Naive thymus-derived CD8-positive, alpha-beta T cell (primary cell): ENCODE measurements at regions not wholly inside any gene's neighbourhood (a gene's known extent, or its start where the extent isn't known, plus 50 kb on each side); places are given as distances from the start of the nearest gene placed in this dataset.

ENCODE experiments used
- ATAC-seq, 2 donors: fragments of 150-1000 bp; cut with Tn5 transposase in 1 of 2; sonication (Bioruptor Pico), chemical (Tn5 transposase) in 1 of 2; 1 replicate in 1 of 2; 2 replicates in 1 of 2; pipeline ENCODE4 v1.10.0; 2021; ENCODE audit warnings: mild to moderate bottlenecking in 2 of 2, moderate library complexity in 2 of 2
- POLR2A ChIA-PET: fragments of 350-600 bp; sonication (Branson Sonifier 250); formaldehyde crosslinking; loops from one replicate; lab custom pipeline; 2021; ENCODE audit warnings: antibody characterized with exemption; lab: Charles Lee
- DNase-seq, 10 donors: peaks; one replicate each; pipeline versions ENCODE4 v3.0.0 to v3.0.0-alpha.2; 2020 to 2022
- H3K27ac Mint-ChIP-seq, 10 donors: one replicate each; pipeline ENCODE4 v1.8.0; 2020 to 2022; ENCODE audit warnings: mild to moderate bottlenecking in 10 of 10, mixed read lengths in 10 of 10, moderate library complexity in 4 of 10, inconsistent platforms in 1 of 10
- H3K27me3 Mint-ChIP-seq, 5 donors: one replicate each; pipeline ENCODE4 v1.8.0; 2021 to 2022; ENCODE audit warnings: mixed read lengths in 5 of 5
- H3K36me3 Mint-ChIP-seq, 3 donors: one replicate each; pipeline ENCODE4 v1.8.0; 2020 to 2022; ENCODE audit warnings: mixed read lengths in 3 of 3, mild to moderate bottlenecking in 2 of 3, inconsistent platforms in 1 of 3
- H3K4me1 Mint-ChIP-seq, 4 donors: one replicate each; pipeline ENCODE4 v1.8.0; 2021 to 2022; ENCODE audit warnings: mixed read lengths in 4 of 4
- H3K4me3 Mint-ChIP-seq, 10 donors: one replicate each; pipeline ENCODE4 v1.8.0; 2020 to 2022; ENCODE audit warnings: mild to moderate bottlenecking in 10 of 10, mixed read lengths in 10 of 10, moderate library complexity in 6 of 10, inconsistent platforms in 1 of 10
- H3K9me3 Mint-ChIP-seq, 9 donors: one replicate each; pipeline ENCODE4 v1.8.0; 2020 to 2022; ENCODE audit warnings: mixed read lengths in 9 of 9, mild to moderate bottlenecking in 3 of 9, inconsistent platforms in 1 of 9, moderate library complexity in 1 of 9

GRCh38 chr13:111900390-111901131 lies 166.4 kb upstream of the SOX1 start:
- POLR2A ChIA-PET = no interaction called here
- no peaks in the 10 kb centered on the region for H3K4me1 Mint-ChIP-seq
- ATAC-seq (no peak), DNase-seq (peak in 1 of 10 donors; percentile 16)
- no peaks in the 10 kb centered on the region for H3K36me3 Mint-ChIP-seq
- no peak overlapping the region for H3K4me3 Mint-ChIP-seq
- no peak overlapping the region for H3K27ac Mint-ChIP-seq
- peaks cover 0 to 5% (median 0%) of the 10 kb centered on the region in 9 donors for H3K9me3 Mint-ChIP-seq
- peaks cover 0 to 24% (median 17%) of the 10 kb centered on the region in 5 donors for H3K27me3 Mint-ChIP-seq

GRCh38 chr13:111901267-111901915 lies 165.6 kb upstream of the SOX1 start:
- POLR2A ChIA-PET = no interaction called here
- H3K4me1 Mint-ChIP-seq = no peaks in the 10 kb centered on the region
- H3K27me3 Mint-ChIP-seq = peaks cover 0 to 16% (median 11%) of the 10 kb centered on the region in 5 donors
- peaks cover 0 to 2% (median 0%) of the 10 kb centered on the region in 9 donors for H3K9me3 Mint-ChIP-seq
- ATAC-seq (no peak), DNase-seq (peak in 1 of 10 donors; percentile 9)
- no peak overlapping the region for H3K4me3 Mint-ChIP-seq
- no peak overlapping the region for H3K27ac Mint-ChIP-seq
- no peaks in the 10 kb centered on the region for H3K36me3 Mint-ChIP-seq

GRCh38 chr13:111902726-111903125 lies 164.2 kb upstream of the SOX1 start:
- H3K4me3 Mint-ChIP-seq = no peak overlapping the region
- DNase-seq (peak in 1 of 10 donors; percentile 21), ATAC-seq (no peak)
- peaks cover 0 to 12% (median 2%) of the 10 kb centered on the region in 5 donors for H3K27me3 Mint-ChIP-seq
- POLR2A ChIA-PET = no interaction called here
- no peak overlapping the region for H3K27ac Mint-ChIP-seq
- peaks cover 0 to 2% (median 0%) of the 10 kb centered on the region in 9 donors for H3K9me3 Mint-ChIP-seq
- no peaks in the 10 kb centered on the region for H3K36me3 Mint-ChIP-seq
- H3K4me1 Mint-ChIP-seq = no peaks in the 10 kb centered on the region

GRCh38 chr13:111903143-111903542 lies 163.8 kb upstream of the SOX1 start:
- POLR2A ChIA-PET = no interaction called here
- ATAC-seq (no peak), DNase-seq (peak in 1 of 10 donors; percentile 7)
- no peaks in the 10 kb centered on the region for H3K36me3 Mint-ChIP-seq
- no peak overlapping the region for H3K4me3 Mint-ChIP-seq
- no peak overlapping the region for H3K27ac Mint-ChIP-seq
- peaks cover 0 to 2% (median 0%) of the 10 kb centered on the region in 9 donors for H3K9me3 Mint-ChIP-seq
- peaks cover 0 to 9% (median 0%) of the 10 kb centered on the region in 5 donors for H3K27me3 Mint-ChIP-seq
- no peaks in the 10 kb centered on the region for H3K4me1 Mint-ChIP-seq

- POLR2A ChIA-PET = no interaction called here
- Mint-ChIP-seq H3K9me3 (peaks cover 0 to 2% (median 0%) of the 10 kb centered on the region in 9 donors), H3K4me1 (no peaks in the 10 kb centered on the region), H3K4me3 (no peak overlapping the region), H3K27ac (no peak overlapping the region), H3K36me3 (no peaks in the 10 kb centered on the region), H3K27me3 (peaks cover 0 to 13% (median 0%) of the 10 kb centered on the region in 5 donors)
- no peak for ATAC-seq
- DNase-seq = peak in 1 of 10 donors; percentile 32
Observed at GRCh38 chr13:111904166-111904565, 162.8 kb upstream of the SOX1 start.

- Mint-ChIP-seq H3K9me3 (peaks cover 0 to 2% (median 0%) of the 10 kb centered on the region in 9 donors), H3K4me3 (no peak overlapping the region), H3K4me1 (no peaks in the 10 kb centered on the region), H3K36me3 (no peaks in the 10 kb centered on the region), H3K27me3 (peaks cover 0 to 21% (median 0%) of the 10 kb centered on the region in 5 donors), H3K27ac (no peak overlapping the region)
- peak in 1 of 10 donors; percentile 50 for DNase-seq
- ATAC-seq = no peak
- POLR2A ChIA-PET = no interaction called here
Observed at GRCh38 chr13:111904701-111905608, 162.0 kb upstream of the SOX1 start.

- peak in 1 of 10 donors; percentile 41 for DNase-seq
- Mint-ChIP-seq H3K27ac (no peak overlapping the region), H3K4me1 (no peaks in the 10 kb centered on the region), H3K36me3 (no peaks in the 10 kb centered on the region), H3K4me3 (no peak overlapping the region), H3K27me3 (peaks cover 0 to 26% (median 1%) of the 10 kb centered on the region in 5 donors), H3K9me3 (peaks cover 0 to 2% (median 0%) of the 10 kb centered on the region in 9 donors)
- no peak for ATAC-seq
- POLR2A ChIA-PET = no interaction called here
Observed at GRCh38 chr13:111905609-111905945, 161.4 kb upstream of the SOX1 start.

- Mint-ChIP-seq H3K36me3 (no peaks in the 10 kb centered on the region), H3K27ac (no peak overlapping the region), H3K27me3 (peaks cover 0 to 26% (median 3%) of the 10 kb centered on the region in 5 donors), H3K4me3 (no peak overlapping the region), H3K4me1 (no peaks in the 10 kb centered on the region), H3K9me3 (peaks cover 0 to 2% (median 0%) of the 10 kb centered on the region in 9 donors)
- DNase-seq (peak in 1 of 10 donors; percentile 10), ATAC-seq (no peak)
- POLR2A ChIA-PET = no interaction called here
Observed at GRCh38 chr13:111906306-111906705, 160.6 kb upstream of the SOX1 start.

GRCh38 chr13:111906816-111907215 lies 160.1 kb upstream of the SOX1 start:
- no peaks in the 10 kb centered on the region for H3K36me3 Mint-ChIP-seq
- no peak overlapping the region for H3K4me3 Mint-ChIP-seq
- DNase-seq (peak in 1 of 10 donors; percentile 42), ATAC-seq (no peak)
- H3K27me3 Mint-ChIP-seq = peaks cover 0 to 28% (median 3%) of the 10 kb centered on the region in 5 donors
- POLR2A ChIA-PET = no interaction called here
- no peak overlapping the region for H3K27ac Mint-ChIP-seq
- H3K4me1 Mint-ChIP-seq = no peaks in the 10 kb centered on the region
- H3K9me3 Mint-ChIP-seq = peaks cover 0 to 3% (median 0%) of the 10 kb centered on the region in 9 donors

GRCh38 chr13:111907341-111907880 lies 159.5 kb upstream of the SOX1 start:
- H3K36me3 Mint-ChIP-seq = no peaks in the 10 kb centered on the region
- ATAC-seq (no peak), DNase-seq (peak in 1 of 10 donors; percentile 23)
- POLR2A ChIA-PET = no interaction called here
- no peak overlapping the region for H3K27ac Mint-ChIP-seq
- H3K27me3 Mint-ChIP-seq = peaks cover 0 to 34% (median 4%) of the 10 kb centered on the region in 5 donors
- peaks cover 0 to 3% (median 0%) of the 10 kb centered on the region in 9 donors for H3K9me3 Mint-ChIP-seq
- no peak overlapping the region for H3K4me3 Mint-ChIP-seq
- no peaks in the 10 kb centered on the region for H3K4me1 Mint-ChIP-seq

GRCh38 chr13:111908361-111908760 lies 158.6 kb upstream of the SOX1 start:
- DNase-seq = peak in 1 of 10 donors; percentile 41
- Mint-ChIP-seq H3K36me3 (no peaks in the 10 kb centered on the region), H3K27me3 (peaks cover 0 to 38% (median 4%) of the 10 kb centered on the region in 5 donors), H3K4me1 (no peaks in the 10 kb centered on the region), H3K27ac (no peak overlapping the region), H3K9me3 (peaks cover 0 to 4% (median 0%) of the 10 kb centered on the region in 9 donors), H3K4me3 (no peak overlapping the region)
- ATAC-seq = no peak
- POLR2A ChIA-PET = no interaction called here

GRCh38 chr13:111908981-111909380 lies 158.0 kb upstream of the SOX1 start:
- no peaks in the 10 kb centered on the region for H3K36me3 Mint-ChIP-seq
- H3K27me3 Mint-ChIP-seq = peaks cover 0 to 38% (median 5%) of the 10 kb centered on the region in 5 donors
- H3K27ac Mint-ChIP-seq = no peak overlapping the region
- DNase-seq = peak in 1 of 10 donors; percentile 27
- no peaks in the 10 kb centered on the region for H3K4me1 Mint-ChIP-seq
- no peak overlapping the region for H3K4me3 Mint-ChIP-seq
- no peak for ATAC-seq
- POLR2A ChIA-PET = no interaction called here
- peaks cover 0 to 8% (median 0%) of the 10 kb centered on the region in 9 donors for H3K9me3 Mint-ChIP-seq
